ENCODE measurements at regions not wholly inside any gene's neighbourhood (a gene's known extent, or its start where the extent isn't known, plus 50 kb on each side); places are given as distances from the start of the nearest gene placed in this dataset.

DNA sequence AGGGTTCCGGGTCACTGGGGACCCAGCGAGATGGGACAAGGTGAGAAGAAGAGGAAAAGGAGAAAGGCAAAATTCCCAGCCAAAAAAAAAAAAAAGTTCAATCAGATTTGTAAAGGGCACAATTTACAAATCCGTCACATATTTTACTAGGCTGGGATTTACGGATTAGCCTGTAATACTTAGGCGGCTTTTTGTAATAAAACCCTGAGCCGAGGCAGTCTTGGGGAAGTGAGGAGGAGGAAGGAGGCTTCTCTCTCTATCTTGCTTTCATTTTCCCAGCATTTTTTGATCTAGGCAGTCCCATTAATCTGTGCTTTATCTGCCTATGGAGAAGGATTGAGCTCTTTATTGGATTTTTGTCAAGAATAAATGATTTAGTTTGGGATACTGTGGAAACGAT, 130.6 kb upstream of the SDK2 start:
- Mint-ChIP-seq H3K4me3 (no peak overlapping the region), H3K4me1 (ENCODE audit: low read depth) (no peaks in the 10 kb centered on the region), H3K36me3 (ENCODE audit: low read depth) (no peaks in the 10 kb centered on the region), H3K27me3 (ENCODE audit: low read depth) (no peaks in the 10 kb centered on the region), H3K27ac (no peak overlapping the region), H3K9me3 (no peaks in the 10 kb centered on the region)

DNA sequence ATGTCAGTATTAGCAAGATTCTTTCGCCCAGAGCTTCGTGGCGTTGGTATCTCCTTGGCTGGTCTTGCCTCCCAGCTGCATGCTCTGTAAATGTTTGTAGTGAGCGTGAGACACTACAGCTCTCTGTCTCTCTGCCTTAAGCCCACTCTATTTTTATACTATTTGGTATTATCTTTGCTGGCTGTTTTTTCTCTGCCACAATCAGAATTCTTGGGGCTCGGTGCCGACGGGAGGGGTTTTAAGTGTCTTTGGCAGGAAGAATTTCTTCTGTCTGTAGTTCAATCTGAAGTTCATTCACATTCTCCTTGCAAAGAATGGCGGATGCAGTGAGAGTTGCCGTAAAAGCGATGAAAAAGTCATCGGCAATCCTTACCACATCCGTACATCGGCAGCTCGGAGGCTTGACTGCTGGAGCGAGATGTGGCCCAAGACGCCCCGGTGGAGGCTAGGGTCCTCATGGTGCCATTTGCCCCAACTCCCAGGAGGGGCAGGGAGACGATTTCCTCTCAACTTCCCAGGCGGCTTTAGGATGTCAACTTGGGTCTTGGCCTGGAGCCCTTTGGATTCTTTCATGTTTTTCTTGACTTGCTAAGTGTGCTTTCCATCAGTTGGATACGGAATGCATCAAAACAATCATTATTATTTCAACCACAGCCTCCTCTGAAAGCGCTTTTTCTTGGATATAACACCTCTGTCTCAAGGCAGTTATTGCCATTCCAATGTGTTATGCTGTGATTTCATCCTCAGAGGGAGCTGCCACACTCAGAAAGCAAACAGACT, 132.3 kb upstream of the SDK2 start:
- Mint-ChIP-seq H3K36me3 (ENCODE audit: low read depth) (no peaks in the 10 kb centered on the region), H3K4me3 (no peak overlapping the region), H3K27me3 (ENCODE audit: low read depth) (no peaks in the 10 kb centered on the region), H3K4me1 (ENCODE audit: low read depth) (no peaks in the 10 kb centered on the region), H3K9me3 (no peaks in the 10 kb centered on the region), H3K27ac (no peak overlapping the region)

DNA sequence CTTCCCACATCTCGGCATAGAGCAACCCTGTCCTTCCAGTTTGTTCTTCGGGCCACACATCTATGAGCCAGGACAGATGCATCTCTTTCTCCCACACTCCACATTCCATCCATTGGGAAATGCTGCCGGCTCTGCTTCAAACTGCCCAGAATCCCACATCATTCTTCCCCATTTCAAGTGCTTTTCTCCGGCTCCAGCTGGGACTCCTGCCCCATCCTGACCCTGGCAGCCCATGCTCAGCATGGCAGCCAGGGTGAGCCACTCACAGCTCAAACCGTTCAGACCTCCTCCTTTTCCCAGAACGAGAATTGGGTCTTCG, 132.8 kb upstream of the SDK2 start:
- Mint-ChIP-seq H3K4me3 (no peak overlapping the region), H3K9me3 (no peaks in the 10 kb centered on the region), H3K36me3 (ENCODE audit: low read depth) (no peaks in the 10 kb centered on the region), H3K4me1 (ENCODE audit: low read depth) (no peaks in the 10 kb centered on the region), H3K27ac (no peak overlapping the region), H3K27me3 (ENCODE audit: low read depth) (no peaks in the 10 kb centered on the region)

DNA sequence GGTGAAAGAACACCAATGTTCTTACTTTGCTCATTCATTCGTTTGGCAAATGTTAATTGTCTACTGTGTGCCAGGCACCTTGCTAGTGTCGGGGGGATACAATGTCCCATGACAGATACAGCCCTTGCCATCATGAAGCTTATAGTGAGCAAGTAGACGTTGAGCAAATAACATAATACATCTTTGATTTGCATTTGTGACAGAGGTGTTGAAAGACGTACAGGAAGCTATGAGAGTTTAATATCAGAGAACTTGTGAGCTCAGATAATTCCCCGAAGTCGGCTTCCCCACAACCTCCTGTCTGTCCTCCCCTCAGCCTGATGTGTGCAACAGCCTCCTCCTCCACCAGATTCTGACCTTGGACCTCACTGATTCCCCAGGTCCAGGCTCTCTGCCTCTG, 138.0 kb upstream of the SDK2 start:
- no peak overlapping the region for H3K27ac Mint-ChIP-seq
- H3K4me3 Mint-ChIP-seq = no peak overlapping the region
- no peaks in the 10 kb centered on the region for H3K27me3 Mint-ChIP-seq (ENCODE audit: low read depth)
- no peaks in the 10 kb centered on the region for H3K4me1 Mint-ChIP-seq (ENCODE audit: low read depth)
- H3K36me3 Mint-ChIP-seq (ENCODE audit: low read depth) = no peaks in the 10 kb centered on the region
- H3K9me3 Mint-ChIP-seq = no peaks in the 10 kb centered on the region

DNA sequence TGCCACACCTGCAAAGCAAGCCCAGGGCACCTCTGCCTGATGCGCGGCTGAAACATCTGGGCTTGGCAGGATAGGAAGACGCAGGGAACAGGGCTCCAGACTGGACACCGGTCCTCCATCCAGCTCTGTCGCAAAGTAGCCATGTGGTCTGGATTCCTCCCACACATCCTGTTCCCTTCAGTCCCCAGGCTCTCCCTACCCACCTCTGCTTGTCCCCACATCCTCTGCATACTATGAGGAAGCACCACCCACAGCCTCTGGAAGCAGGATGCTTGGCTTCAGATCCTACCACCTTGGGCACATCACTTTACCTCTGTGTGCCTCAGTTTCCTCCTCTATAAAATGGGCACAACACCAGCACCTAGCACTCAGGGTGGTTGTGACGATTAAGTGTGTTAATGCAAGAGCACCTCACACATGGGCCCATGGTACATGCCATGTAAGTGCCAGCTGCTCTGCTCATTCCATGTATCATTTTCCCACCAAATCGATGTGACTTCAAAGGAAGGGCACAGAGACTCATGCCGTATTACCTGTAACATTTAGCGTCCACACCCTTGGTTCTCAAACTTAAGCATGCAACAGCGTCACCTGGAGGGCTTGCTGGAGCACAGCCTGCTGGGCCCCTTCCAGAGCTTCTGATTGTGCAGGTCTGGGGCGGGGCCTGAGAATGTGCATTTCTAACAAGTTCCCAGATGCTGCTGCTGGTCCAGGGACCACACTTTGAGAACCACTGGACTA, 138.6 kb upstream of the SDK2 start:
- no peaks in the 10 kb centered on the region for H3K27me3 Mint-ChIP-seq (ENCODE audit: low read depth)
- no peaks in the 10 kb centered on the region for H3K4me1 Mint-ChIP-seq (ENCODE audit: low read depth)
- no peak overlapping the region for H3K27ac Mint-ChIP-seq
- H3K9me3 Mint-ChIP-seq = no peaks in the 10 kb centered on the region
- H3K4me3 Mint-ChIP-seq = no peak overlapping the region
- H3K36me3 Mint-ChIP-seq (ENCODE audit: low read depth) = no peaks in the 10 kb centered on the region

DNA sequence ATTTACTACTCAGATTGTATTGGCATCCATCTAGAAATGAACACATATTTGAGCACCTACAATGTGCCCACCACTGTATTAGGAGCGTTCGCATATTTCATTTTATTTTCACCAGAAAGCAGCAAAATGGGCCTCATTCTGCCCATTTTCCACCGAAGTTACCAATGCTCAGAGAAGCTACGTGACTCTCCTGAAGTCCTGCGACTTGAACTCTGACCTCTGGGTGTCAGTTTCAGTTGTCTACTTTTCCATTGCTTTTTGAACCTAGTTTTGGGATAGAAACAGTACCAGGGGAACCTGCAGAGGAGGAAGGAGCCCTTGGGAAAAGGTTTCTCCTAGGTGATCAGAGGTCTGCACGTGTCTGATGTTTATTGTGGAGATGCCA, 139.1 kb upstream of the SDK2 start:
- H3K36me3 Mint-ChIP-seq (ENCODE audit: low read depth) = no peaks in the 10 kb centered on the region
- H3K4me1 Mint-ChIP-seq (ENCODE audit: low read depth) = no peaks in the 10 kb centered on the region
- H3K9me3 Mint-ChIP-seq = no peaks in the 10 kb centered on the region
- H3K4me3 Mint-ChIP-seq = no peak overlapping the region
- no peaks in the 10 kb centered on the region for H3K27me3 Mint-ChIP-seq (ENCODE audit: low read depth)
- no peak overlapping the region for H3K27ac Mint-ChIP-seq

DNA sequence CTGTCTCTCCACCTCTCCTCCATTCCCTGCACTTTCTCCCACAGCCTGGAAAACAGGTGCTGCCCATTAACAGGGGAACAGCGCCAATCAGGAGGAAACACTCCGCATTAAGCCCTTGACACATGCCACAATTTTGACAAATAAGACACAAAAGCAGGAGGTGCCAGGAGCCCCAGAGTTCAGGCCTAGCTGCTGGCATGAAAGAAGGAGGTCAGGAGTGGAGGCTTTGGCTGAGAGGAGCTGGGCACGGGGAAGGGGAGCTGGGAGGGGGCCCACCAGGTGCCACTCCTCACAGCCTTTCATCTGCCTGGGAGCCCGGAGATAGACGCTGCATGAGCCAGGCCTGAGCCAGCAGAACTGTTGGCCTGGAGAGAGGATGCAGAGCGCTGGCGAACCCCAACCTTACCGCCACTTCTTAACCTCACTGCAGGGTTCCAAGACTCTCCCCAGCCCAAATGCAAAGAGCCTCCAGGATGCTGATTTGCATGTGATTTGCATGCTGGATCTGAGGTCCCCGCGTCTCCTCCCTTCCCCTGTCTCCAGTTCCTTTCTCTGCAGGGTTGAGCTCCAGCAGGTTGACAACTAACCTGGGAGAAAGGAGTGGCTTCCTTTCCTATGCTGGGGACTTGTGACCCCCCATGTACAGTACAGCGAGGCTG, 139.8 kb upstream of the SDK2 start:
- no peaks in the 10 kb centered on the region for H3K4me1 Mint-ChIP-seq (ENCODE audit: low read depth)
- H3K27ac Mint-ChIP-seq = no peak overlapping the region
- no peaks in the 10 kb centered on the region for H3K27me3 Mint-ChIP-seq (ENCODE audit: low read depth)

DNA sequence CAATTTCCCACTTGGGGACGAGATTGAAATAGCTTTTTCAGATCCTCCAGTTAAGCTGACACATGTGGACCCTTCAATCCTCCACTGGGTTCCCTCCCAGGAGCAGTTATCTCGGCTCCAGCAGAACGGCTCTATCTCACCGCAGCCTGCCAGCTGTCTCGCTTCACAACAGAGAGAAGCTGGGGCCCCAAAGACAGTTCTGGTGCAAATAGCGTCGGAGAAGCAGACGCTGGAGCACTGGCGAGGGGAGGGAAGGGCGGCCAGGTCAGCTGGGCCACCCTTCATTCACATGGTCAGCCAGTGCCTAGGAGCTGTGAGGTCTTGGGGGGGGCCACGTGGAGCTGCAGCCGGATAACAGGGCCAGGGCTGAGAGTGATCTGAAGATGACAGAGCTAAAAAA, 141.3 kb upstream of the SDK2 start:
- H3K27ac Mint-ChIP-seq = no peak overlapping the region
- H3K4me1 Mint-ChIP-seq (ENCODE audit: low read depth) = no peaks in the 10 kb centered on the region
- no peaks in the 10 kb centered on the region for H3K27me3 Mint-ChIP-seq (ENCODE audit: low read depth)
- no peak overlapping the region for H3K4me3 Mint-ChIP-seq
- no peaks in the 10 kb centered on the region for H3K9me3 Mint-ChIP-seq
- no peaks in the 10 kb centered on the region for H3K36me3 Mint-ChIP-seq (ENCODE audit: low read depth)

More for the DNA sequence above, 139.8 kb upstream of the SDK2 start:
- H3K9me3 Mint-ChIP-seq = no peaks in the 10 kb centered on the region
- no peak overlapping the region for H3K4me3 Mint-ChIP-seq
- no peaks in the 10 kb centered on the region for H3K36me3 Mint-ChIP-seq (ENCODE audit: low read depth)

DNA sequence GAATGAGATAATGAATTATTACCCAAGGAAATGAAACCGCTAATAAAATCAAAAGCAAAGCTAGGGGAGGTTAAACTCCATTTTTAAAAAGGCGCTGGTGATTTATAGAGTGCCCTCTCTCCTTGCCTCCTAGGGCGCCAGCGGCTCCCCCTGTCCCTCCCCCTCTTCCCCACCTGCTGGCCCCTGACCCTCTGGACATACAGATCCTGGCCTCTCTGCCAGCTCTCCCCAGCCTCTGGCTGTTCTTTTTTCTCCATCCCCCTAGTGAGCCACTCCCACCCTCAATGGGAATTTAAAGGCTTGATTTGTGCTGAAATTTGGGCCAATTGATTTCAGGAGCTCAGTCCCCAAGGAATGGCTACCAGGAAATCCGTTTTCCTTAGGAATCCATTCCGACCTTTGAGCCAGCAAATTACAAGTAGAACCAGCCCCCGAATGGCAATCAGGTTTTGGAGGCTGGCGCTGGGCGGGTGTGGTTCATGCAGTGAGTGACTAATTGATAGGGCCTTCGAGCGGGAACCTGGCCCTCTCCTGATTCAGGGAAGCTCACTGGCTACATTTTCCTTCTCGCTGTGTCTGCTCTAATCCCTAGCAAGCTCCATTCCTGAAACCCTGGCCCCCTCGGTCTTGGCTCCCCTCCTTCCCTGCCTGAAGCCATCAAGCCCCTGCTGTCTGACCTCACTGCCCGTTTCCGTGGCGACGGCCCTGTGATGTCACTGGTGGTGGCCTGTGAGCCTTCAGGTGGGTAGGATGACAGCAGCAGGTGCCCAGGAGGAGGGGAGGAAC, 141.9 kb upstream of the SDK2 start:
- H3K27ac Mint-ChIP-seq = no peak overlapping the region
- H3K27me3 Mint-ChIP-seq (ENCODE audit: low read depth) = no peaks in the 10 kb centered on the region
- no peaks in the 10 kb centered on the region for H3K9me3 Mint-ChIP-seq
- H3K4me3 Mint-ChIP-seq = no peak overlapping the region
- H3K36me3 Mint-ChIP-seq (ENCODE audit: low read depth) = no peaks in the 10 kb centered on the region
- H3K4me1 Mint-ChIP-seq (ENCODE audit: low read depth) = no peaks in the 10 kb centered on the region

DNA sequence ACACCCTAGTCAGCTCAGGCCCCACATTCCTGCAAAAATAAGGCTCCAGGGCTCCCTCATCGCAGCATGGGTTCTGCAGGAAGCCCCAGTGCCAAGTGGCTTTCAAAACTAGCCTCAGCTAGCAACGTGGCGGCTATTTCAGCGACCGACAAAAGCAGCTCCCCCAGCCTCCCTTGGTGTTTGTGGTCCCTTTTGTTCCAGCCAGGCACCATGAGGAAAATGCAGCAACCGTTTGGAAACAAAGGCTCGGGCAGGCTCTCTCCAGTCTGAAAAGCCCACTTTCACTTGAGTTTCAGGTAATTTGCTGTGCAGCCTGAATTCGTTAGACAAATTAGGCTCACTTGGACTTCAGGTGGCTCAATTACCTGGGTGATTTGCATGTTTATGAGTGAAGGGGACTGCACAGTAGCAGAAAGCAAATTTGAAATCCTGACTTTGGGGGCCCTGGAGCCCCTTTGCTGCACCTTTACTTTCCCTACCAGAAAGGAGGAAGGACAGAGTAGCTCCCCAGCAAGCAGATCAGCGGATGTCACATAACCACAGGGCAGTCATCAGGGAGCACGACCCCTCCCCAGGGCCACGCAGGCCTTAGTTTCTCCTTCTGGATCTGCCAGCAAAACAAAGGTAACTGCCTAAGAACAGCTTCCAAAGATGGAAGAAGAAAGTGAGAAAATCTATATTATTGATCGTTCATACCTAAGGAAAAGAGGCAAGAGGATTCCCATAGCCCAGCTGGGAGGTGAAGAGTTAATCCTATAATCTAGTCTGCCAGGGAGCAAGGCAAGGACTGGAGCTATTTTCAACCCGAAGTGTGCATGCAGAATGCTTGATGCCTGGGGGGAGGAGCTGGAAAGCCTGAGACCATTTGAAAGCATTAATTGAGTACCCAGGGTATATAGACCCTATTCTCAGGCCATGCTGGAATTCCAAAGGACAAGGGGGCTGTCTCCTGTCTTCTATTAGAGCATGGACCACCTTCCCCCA, 143.1 kb upstream of the SDK2 start:
- H3K4me1 Mint-ChIP-seq (ENCODE audit: low read depth) = no peaks in the 10 kb centered on the region
- H3K4me3 Mint-ChIP-seq = no peak overlapping the region
- no peak overlapping the region for H3K27ac Mint-ChIP-seq
- H3K36me3 Mint-ChIP-seq (ENCODE audit: low read depth) = no peaks in the 10 kb centered on the region
- no peaks in the 10 kb centered on the region for H3K27me3 Mint-ChIP-seq (ENCODE audit: low read depth)
- H3K9me3 Mint-ChIP-seq = no peaks in the 10 kb centered on the region

DNA sequence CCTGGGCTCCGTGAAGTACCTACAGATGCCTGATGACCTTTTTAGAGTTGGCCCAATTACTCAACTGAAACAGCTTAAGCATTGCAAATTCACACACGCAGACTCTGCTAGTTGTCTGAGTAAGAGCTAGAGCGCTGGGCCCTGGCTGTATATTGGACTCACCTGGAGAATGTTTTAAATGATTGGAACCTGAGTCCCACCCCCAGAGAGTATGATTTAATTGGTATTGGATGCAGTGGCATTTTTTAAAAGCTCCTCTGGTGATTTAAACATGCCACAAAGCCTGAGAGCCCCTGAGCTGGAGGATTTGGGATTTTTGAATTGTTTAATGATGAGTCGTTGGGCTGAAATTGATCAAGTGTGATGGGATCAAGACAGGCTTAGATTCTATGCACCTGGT, 143.9 kb upstream of the SDK2 start:
- no peaks in the 10 kb centered on the region for H3K9me3 Mint-ChIP-seq
- H3K36me3 Mint-ChIP-seq (ENCODE audit: low read depth) = no peaks in the 10 kb centered on the region
- H3K4me3 Mint-ChIP-seq = no peak overlapping the region
- H3K27ac Mint-ChIP-seq = no peak overlapping the region
- no peaks in the 10 kb centered on the region for H3K4me1 Mint-ChIP-seq (ENCODE audit: low read depth)
- H3K27me3 Mint-ChIP-seq (ENCODE audit: low read depth) = no peaks in the 10 kb centered on the region

DNA sequence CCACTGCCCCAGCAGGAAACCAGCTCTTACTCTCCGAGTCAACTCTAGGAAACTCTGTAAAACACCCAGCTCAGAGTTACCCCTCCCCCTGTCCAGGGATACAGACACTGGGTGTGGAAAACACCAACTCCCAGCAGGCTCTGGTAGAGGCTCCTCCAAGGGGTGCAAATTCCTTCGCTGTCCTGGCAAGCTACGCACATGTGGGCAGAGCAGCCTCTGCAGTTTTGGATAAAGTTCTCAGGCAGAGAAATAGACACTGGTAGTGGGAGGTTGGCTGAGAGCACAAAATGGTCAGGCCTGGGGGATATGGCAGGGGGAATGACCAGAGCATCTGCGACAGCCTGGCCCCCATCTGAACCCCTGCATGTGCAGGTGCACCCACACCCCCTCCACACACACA, 146.9 kb upstream of the SDK2 start:
- Mint-ChIP-seq H3K4me3 (no peak overlapping the region), H3K27ac (no peak overlapping the region), H3K36me3 (ENCODE audit: low read depth) (no peaks in the 10 kb centered on the region), H3K9me3 (no peaks in the 10 kb centered on the region), H3K27me3 (ENCODE audit: low read depth) (no peaks in the 10 kb centered on the region), H3K4me1 (ENCODE audit: low read depth) (no peaks in the 10 kb centered on the region)

DNA sequence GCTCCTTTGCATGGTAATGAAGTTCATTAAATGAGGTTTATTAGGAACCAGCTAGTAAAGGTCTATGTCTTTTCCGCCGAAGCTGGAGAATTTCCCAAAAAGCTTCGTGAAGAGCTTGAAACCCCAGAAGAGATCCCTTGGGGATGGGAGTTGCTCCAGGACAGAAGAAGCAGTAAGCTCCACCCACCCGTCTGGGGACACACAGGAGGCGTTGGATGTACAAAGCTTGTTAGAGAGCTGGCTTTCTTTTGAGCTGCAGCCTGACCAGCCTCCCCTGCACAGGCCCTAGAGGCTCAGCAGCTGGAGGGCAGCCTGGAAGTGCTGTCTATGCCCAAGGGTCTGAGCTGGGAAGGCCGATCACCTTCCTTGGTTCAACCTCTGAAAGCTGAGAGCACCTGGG, 147.4 kb upstream of the SDK2 start:
- H3K27me3 Mint-ChIP-seq (ENCODE audit: low read depth) = no peaks in the 10 kb centered on the region
- H3K4me1 Mint-ChIP-seq (ENCODE audit: low read depth) = no peaks in the 10 kb centered on the region
- no peaks in the 10 kb centered on the region for H3K36me3 Mint-ChIP-seq (ENCODE audit: low read depth)
- H3K4me3 Mint-ChIP-seq = no peak overlapping the region
- no peaks in the 10 kb centered on the region for H3K9me3 Mint-ChIP-seq
- no peak overlapping the region for H3K27ac Mint-ChIP-seq

DNA sequence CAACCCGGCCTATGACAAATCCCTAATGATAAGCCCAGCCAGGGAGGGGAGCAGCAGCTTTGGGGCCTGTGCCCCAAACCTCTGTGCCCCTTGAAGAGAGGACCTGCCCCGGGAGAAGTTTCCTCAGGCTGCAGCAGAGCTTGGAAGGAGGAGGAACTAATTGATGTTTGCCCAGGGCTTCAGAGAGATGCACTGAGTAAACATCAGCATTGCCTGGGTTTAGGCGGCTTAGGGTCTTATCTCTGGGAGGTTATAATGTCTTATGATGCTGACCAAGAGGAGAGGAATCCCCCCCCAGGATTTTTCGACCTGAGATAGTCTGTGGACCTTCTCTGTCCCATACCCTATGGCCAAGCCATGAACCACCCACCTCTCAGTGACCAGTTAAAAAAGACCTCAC, 148.7 kb upstream of the SDK2 start:
- no peaks in the 10 kb centered on the region for H3K9me3 Mint-ChIP-seq
- no peaks in the 10 kb centered on the region for H3K27me3 Mint-ChIP-seq (ENCODE audit: low read depth)
- H3K4me3 Mint-ChIP-seq = no peak overlapping the region
- H3K36me3 Mint-ChIP-seq (ENCODE audit: low read depth) = no peaks in the 10 kb centered on the region
- H3K27ac Mint-ChIP-seq = no peak overlapping the region
- no peaks in the 10 kb centered on the region for H3K4me1 Mint-ChIP-seq (ENCODE audit: low read depth)
